Ascending aorta (tissue), 2 donors: ENCODE measurements at regions not wholly inside any gene's neighbourhood (a gene's known extent, or its start where the extent isn't known, plus 50 kb on each side); places are given as distances from the start of the nearest gene placed in this dataset.

Experiments
- DNase-seq, 2 donors: peaks; one replicate each; pipeline ENCODE4 v3.0.0-alpha.2; 2019; ENCODE audit warnings: low spot score in 2 of 2
- H3K27ac ChIP-seq, 2 donors: fragments of 200-600 bp; sonication (generic); one replicate each; pipeline ENCODE4 v1.5.1; 2016 to 2017; ENCODE audit warnings: mild to moderate bottlenecking in 1 of 2
- H3K27me3 ChIP-seq: fragments of 200-600 bp; sonication (generic); one replicate; pipeline ENCODE4 v1.5.1; 2017
- H3K36me3 ChIP-seq, 2 donors: fragments of 200-600 bp; sonication (generic); one replicate each; pipeline ENCODE4 v1.5.1; 2016
- H3K4me1 ChIP-seq, 2 donors: fragments of 200-600 bp; sonication (generic); one replicate each; pipeline ENCODE4 v1.5.1; 2016 to 2017; ENCODE audit warnings: mild to moderate bottlenecking in 1 of 2
- H3K4me3 ChIP-seq, 2 donors: fragments of 200-600 bp; sonication (generic); one replicate each; pipeline ENCODE4 v1.5.1; 2016 to 2017; ENCODE audit warnings: mild to moderate bottlenecking in 1 of 2
- H3K9me3 ChIP-seq, 2 donors: fragments of 200-600 bp; sonication (generic); one replicate each; pipeline ENCODE4 v1.5.1; 2016
- CTCF ChIP-seq, 3 experiments: fragments of 200-600 bp in 2 of 3; fragments of 450-650 bp in 1 of 3; sonication (generic) in 2 of 3; IDR thresholded peaks; one replicate each; pipeline ENCODE4 v1.5.1; 2016 to 2019; ENCODE audit warnings: antibody characterized with exemption in 3 of 3, mild to moderate bottlenecking in 1 of 3, moderate library complexity in 1 of 3
- intact Hi-C: fragments of 100-400 bp; cut with DNase I; formaldehyde crosslinking; loops from one replicate; pipeline ENCODE4 v1.15.1; 2023

GRCh38 chr14:71474301-71475265 lies 457.6 kb upstream of the RGS6 start:
- Histone ChIP-seq H3K4me1 (no peaks in the 10 kb centered on the region), H3K36me3 (no peaks in the 10 kb centered on the region), H3K27me3 (no peaks in the 10 kb centered on the region), H3K27ac (no peak overlapping the region), H3K4me3 (no peak overlapping the region), H3K9me3 (no peaks in the 10 kb centered on the region)
- DNase-seq = no peak
- intact Hi-C loops = no loop called here
- TF ChIP-seq CTCF (IDR thresholded peaks at IDR 0.05) = no peak

- intact Hi-C loops = no loop called here
- Histone ChIP-seq H3K4me3 (no peak overlapping the region), H3K9me3 (no peaks in the 10 kb centered on the region), H3K27me3 (no peaks in the 10 kb centered on the region), H3K36me3 (no peaks in the 10 kb centered on the region), H3K27ac (no peak overlapping the region), H3K4me1 (no peaks in the 10 kb centered on the region)
- DNase-seq = no peak
- TF ChIP-seq CTCF (IDR thresholded peaks at IDR 0.05) = no peak
Measured at GRCh38 chr14:71475916-71476315, 456.3 kb upstream of the RGS6 start.

GRCh38 chr14:71478542-71478941 lies 453.7 kb upstream of the RGS6 start:
- H3K36me3 ChIP-seq = no peaks in the 10 kb centered on the region
- no peak overlapping the region for H3K27ac ChIP-seq
- H3K4me1 ChIP-seq = no peaks in the 10 kb centered on the region
- H3K4me3 ChIP-seq = no peak overlapping the region
- no peaks in the 10 kb centered on the region for H3K27me3 ChIP-seq
- intact Hi-C loops = no loop called here
- DNase-seq = no peak
- TF ChIP-seq CTCF (IDR thresholded peaks at IDR 0.05) = no peak
- H3K9me3 ChIP-seq = no peaks in the 10 kb centered on the region

GRCh38 chr14:71481021-71481654 lies 451.1 kb upstream of the RGS6 start:
- TF ChIP-seq CTCF (IDR thresholded peaks at IDR 0.05) = no peak
- H3K4me3 ChIP-seq = no peak overlapping the region
- intact Hi-C loops = no loop called here

GRCh38 chr14:71482671-71483070 lies 449.6 kb upstream of the RGS6 start:
- H3K36me3 ChIP-seq = no peaks in the 10 kb centered on the region
- no peak for TF ChIP-seq CTCF (IDR thresholded peaks at IDR 0.05)
- peaks cover 1 to 12% of the 10 kb centered on the region in 2 donors for H3K4me1 ChIP-seq
- intact Hi-C loops = no loop called here
- no peak for DNase-seq
- no peaks in the 10 kb centered on the region for H3K9me3 ChIP-seq
- no peak overlapping the region for H3K4me3 ChIP-seq
- H3K27me3 ChIP-seq = no peaks in the 10 kb centered on the region
- no peak overlapping the region for H3K27ac ChIP-seq

More at GRCh38 chr14:71481021-71481654, 451.1 kb upstream of the RGS6 start:
- no peaks in the 10 kb centered on the region for H3K9me3 ChIP-seq
- H3K36me3 ChIP-seq = no peaks in the 10 kb centered on the region
- no peak for DNase-seq
- no peaks in the 10 kb centered on the region for H3K27me3 ChIP-seq
- H3K27ac ChIP-seq = no peak overlapping the region
- H3K4me1 ChIP-seq = peaks cover 0 to 6% of the 10 kb centered on the region in 2 donors
